ENCODE measurements at regions not wholly inside any gene's neighbourhood (a gene's known extent, or its start where the extent isn't known, plus 50 kb on each side); places are given as distances from the start of the nearest gene placed in this dataset.
A peak's percentile ranks its signal among the peaks of the same experiment; 100 is the strongest.

DNA sequence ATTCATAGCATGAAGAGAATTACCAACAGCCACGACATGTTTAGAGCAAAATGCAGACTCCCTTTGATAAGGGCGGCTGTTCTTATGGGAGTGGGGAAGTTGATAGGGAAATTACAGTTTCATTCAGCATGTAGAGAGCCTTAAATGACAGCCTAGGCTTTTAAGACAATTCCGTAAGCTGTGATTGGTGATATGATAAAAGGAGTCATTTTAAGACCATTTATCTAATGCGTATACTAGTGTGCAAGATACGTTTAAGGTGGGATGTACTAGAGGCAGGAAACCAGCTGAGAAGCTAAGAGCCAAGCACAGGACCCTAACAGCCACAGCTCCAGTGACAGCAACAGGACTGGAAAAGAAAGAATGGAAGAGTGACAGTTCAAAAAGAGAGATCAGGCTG is 102.2 kb upstream of the ZFP42 start:
- H3K27me3 ChIP-seq (ENCODE audit: control insufficient read depth, insufficient read depth, low read length): no peaks in the 10 kb centered on the region
- ChIA-PET CTCF (no interaction called here), POLR2A (no interaction called here)
- TF ChIP-seq, protein P1, sequence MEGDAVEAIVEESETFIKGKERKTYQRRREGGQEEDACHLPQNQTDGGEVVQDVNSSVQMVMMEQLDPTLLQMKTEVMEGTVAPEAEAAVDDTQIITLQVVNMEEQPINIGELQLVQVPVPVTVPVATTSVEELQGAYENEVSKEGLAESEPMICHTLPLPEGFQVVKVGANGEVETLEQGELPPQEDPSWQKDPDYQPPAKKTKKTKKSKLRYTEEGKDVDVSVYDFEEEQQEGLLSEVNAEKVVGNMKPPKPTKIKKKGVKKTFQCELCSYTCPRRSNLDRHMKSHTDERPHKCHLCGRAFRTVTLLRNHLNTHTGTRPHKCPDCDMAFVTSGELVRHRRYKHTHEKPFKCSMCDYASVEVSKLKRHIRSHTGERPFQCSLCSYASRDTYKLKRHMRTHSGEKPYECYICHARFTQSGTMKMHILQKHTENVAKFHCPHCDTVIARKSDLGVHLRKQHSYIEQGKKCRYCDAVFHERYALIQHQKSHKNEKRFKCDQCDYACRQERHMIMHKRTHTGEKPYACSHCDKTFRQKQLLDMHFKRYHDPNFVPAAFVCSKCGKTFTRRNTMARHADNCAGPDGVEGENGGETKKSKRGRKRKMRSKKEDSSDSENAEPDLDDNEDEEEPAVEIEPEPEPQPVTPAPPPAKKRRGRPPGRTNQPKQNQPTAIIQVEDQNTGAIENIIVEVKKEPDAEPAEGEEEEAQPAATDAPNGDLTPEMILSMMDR (IDR thresholded peaks at IDR 0.05; ENCODE audit: insufficient read depth, low read depth, low read length): no peak
- no peak overlapping the region for H3K4me3 ChIP-seq (ENCODE audit: low read depth, low read length)
- no peaks in the 10 kb centered on the region for H3K36me3 ChIP-seq (ENCODE audit: control insufficient read depth, insufficient read depth, low read length)
- DNase-seq (ENCODE audit: low read depth): no peak

DNA sequence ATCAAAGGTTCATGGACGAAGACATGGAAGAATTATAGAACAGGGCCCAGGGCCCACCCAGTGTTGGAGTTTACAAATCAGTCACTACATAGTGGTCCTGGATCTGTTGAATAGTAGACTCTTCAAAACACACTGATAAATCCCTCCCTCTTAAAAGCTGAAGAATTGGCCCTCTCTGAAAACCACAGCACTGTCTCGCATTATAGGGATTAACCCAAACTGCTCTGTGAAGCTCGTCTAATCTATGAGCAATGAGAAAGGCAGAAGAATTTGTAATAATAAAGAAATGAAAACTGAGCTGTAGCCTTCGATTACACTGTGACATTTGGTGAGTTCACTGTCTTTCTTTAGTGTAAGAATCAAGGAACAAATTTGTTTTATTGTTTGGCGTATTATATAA is 92.5 kb upstream of the ZFP42 start:
- no peak overlapping the region for H3K4me3 ChIP-seq (ENCODE audit: low read depth, low read length)
- ChIA-PET CTCF (no interaction called here), POLR2A (no interaction called here)
- TF ChIP-seq, protein P1 (IDR thresholded peaks at IDR 0.05; ENCODE audit: insufficient read depth, low read depth, low read length): no peak
- H3K27me3 ChIP-seq (ENCODE audit: control insufficient read depth, insufficient read depth, low read length): no peaks in the 10 kb centered on the region
- no peak for DNase-seq (ENCODE audit: low read depth)
- H3K36me3 ChIP-seq (ENCODE audit: control insufficient read depth, insufficient read depth, low read length): no peaks in the 10 kb centered on the region

DNA sequence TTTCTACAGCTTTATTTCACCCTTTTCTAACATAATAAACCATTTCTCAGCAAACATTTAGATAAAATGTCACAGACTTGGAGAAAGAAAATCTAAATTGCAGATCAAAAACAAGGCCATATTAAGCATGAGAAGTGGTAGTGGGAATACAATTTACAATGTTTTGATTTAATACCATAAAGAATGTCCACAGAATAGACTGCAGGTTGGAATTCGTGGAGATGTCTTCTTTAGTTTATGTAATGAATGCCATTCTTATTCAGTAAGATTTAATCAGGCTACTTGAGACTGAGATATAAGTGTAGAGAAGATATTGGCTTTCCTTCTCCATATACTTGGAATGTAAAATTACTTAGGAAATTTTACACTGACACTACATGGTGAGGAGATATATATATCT is 91.9 kb upstream of the ZFP42 start:
- CTCF ChIA-PET: no interaction called here
- POLR2A ChIA-PET: no interaction called here

DNA sequence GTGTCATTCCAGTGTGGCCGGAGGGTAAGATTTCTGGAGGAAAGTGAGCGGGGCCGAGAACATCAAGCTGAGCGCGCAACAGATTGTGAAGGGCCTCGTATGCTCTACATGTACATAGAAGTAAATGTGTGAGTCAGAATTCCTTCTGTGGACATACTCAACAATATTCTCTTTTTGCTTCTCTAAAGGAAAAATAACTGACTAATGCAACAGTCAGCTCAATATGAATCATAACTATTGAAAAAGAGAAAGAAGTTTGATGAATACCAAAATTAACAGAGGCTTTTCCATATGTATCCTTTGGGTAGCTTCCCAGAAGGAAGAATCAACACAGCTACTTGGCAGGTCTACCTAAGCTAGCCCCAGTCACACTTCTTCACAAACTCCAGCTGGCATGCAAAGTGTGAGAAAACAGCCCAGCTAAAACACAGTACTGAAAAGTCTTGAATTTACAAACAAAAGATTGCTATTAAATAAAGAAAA is 87.5 kb upstream of the ZFP42 start:
- ChIA-PET POLR2A (no interaction called here), CTCF (no interaction called here)
- no peaks in the 10 kb centered on the region for H3K36me3 ChIP-seq (ENCODE audit: control insufficient read depth, insufficient read depth, low read length)
- TF ChIP-seq, protein P1 (IDR thresholded peaks at IDR 0.05; ENCODE audit: insufficient read depth, low read depth, low read length): no peak
- H3K27me3 ChIP-seq (ENCODE audit: control insufficient read depth, insufficient read depth, low read length): no peaks in the 10 kb centered on the region
- no peak overlapping the region for H3K4me3 ChIP-seq (ENCODE audit: low read depth, low read length)
- DNase-seq (ENCODE audit: low read depth): peak; percentile 28

More for the DNA sequence above, 91.9 kb upstream of the ZFP42 start:
- TF ChIP-seq, protein P1 (IDR thresholded peaks at IDR 0.05; ENCODE audit: insufficient read depth, low read depth, low read length): no peak
- no peak overlapping the region for H3K4me3 ChIP-seq (ENCODE audit: low read depth, low read length)
- DNase-seq (ENCODE audit: low read depth): no peak
- no peaks in the 10 kb centered on the region for H3K27me3 ChIP-seq (ENCODE audit: control insufficient read depth, insufficient read depth, low read length)
- no peaks in the 10 kb centered on the region for H3K36me3 ChIP-seq (ENCODE audit: control insufficient read depth, insufficient read depth, low read length)

DNA sequence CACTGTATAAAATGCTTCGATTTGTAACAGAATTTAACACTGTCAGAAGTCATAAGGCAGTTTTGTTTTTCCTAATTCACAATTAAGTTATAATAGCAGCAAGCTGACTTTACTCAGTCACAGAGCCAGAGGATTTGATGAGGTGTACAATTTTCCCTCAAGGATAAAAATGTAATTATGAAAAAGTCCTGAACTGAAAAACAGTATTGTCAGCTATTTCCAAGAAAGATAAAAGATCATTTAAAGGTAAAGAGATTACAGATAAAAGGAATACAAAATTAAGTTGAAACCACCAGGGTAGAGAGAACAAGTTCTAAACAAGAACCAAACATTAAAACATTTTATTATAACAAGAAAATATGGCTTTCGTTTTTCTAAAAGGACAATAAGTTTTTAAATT is 86.8 kb upstream of the ZFP42 start:
- no peaks in the 10 kb centered on the region for H3K36me3 ChIP-seq (ENCODE audit: control insufficient read depth, insufficient read depth, low read length)
- DNase-seq (ENCODE audit: low read depth): no peak
- no peak overlapping the region for H3K4me3 ChIP-seq (ENCODE audit: low read depth, low read length)
- TF ChIP-seq, protein P1 (IDR thresholded peaks at IDR 0.05; ENCODE audit: insufficient read depth, low read depth, low read length): no peak
- ChIA-PET POLR2A (no interaction called here), CTCF (no interaction called here)
- H3K27me3 ChIP-seq (ENCODE audit: control insufficient read depth, insufficient read depth, low read length): no peaks in the 10 kb centered on the region

All from BJ (cell line).